Thyroid gland (tissue), 4 donors: ENCODE measurements at regions not wholly inside any gene's neighbourhood (a gene's known extent, or its start where the extent isn't known, plus 50 kb on each side); places are given as distances from the start of the nearest gene placed in this dataset.

ENCODE experiments used
- POLR2A ChIP-seq, 2 donors: fragments of 450-650 bp; IDR thresholded peaks; one replicate each; pipeline ENCODE4 v1.6.1; 2017; ENCODE audit warnings: antibody characterized with exemption in 2 of 2, mild to moderate bottlenecking in 2 of 2, moderate library complexity in 1 of 2
- TF ChIP-seq, protein P1 (sequence below), 6 experiments: fragments of 200-600 bp in 3 of 6; fragments of 450-650 bp in 3 of 6; sonication (generic) in 3 of 6; IDR thresholded peaks; one replicate each; pipeline ENCODE4 v1.5.1; 2016 to 2019; ENCODE audit warnings: antibody characterized with exemption in 6 of 6, mild to moderate bottlenecking in 2 of 6, inconsistent platforms in 1 of 6, moderate library complexity in 1 of 6

DNA sequence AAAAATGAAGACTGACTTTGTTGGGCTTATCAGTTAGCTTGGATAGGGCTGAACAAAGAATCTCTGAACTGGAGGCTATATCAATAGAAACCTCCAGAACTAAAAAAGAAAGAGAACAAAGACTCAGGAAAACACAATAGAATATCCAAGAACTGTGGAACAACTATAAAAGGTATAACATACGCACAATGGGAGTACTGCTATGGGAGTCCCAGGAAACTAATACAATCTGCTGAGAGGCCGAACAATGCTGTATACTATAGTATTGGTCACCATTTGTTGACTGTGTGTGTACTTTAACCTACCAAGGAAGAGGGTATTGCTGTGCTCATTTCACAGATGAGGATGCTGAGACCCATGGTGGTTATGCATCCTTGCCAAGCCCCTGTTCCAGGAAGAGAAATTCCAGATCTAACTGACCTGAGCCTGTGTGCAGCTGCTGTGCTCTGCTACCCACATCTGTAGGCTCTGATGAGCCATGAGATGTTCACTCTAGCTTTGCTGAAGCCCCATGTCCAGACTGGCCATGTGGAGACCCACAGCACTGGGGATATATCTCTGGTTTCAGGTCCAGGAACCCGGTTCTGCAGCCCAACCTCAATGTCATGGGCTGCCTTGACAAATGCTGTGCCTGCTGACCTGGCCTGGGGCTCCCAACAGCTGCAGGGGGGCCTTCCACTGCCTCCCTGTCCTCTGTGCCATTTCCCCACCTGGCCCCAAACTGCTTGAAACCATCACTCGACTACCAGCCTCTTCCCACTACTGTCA, 254.3 kb upstream of the TNRC6C start:
- TF ChIP-seq, protein P1, sequence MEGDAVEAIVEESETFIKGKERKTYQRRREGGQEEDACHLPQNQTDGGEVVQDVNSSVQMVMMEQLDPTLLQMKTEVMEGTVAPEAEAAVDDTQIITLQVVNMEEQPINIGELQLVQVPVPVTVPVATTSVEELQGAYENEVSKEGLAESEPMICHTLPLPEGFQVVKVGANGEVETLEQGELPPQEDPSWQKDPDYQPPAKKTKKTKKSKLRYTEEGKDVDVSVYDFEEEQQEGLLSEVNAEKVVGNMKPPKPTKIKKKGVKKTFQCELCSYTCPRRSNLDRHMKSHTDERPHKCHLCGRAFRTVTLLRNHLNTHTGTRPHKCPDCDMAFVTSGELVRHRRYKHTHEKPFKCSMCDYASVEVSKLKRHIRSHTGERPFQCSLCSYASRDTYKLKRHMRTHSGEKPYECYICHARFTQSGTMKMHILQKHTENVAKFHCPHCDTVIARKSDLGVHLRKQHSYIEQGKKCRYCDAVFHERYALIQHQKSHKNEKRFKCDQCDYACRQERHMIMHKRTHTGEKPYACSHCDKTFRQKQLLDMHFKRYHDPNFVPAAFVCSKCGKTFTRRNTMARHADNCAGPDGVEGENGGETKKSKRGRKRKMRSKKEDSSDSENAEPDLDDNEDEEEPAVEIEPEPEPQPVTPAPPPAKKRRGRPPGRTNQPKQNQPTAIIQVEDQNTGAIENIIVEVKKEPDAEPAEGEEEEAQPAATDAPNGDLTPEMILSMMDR (IDR thresholded peaks at IDR 0.05): no peak
- TF ChIP-seq POLR2A (IDR thresholded peaks at IDR 0.05): no peak
